CD4-positive, CD25-positive, alpha-beta regulatory T cell (primary cell): ENCODE measurements at regions not wholly inside any gene's neighbourhood (a gene's known extent, or its start where the extent isn't known, plus 50 kb on each side); places are given as distances from the start of the nearest gene placed in this dataset.

ENCODE experiments used
- ATAC-seq, 2 donors: fragments of 150-1000 bp; cut with Tn5 transposase; one replicate each; pipeline ENCODE4 v1.10.0; 2021; ENCODE audit warnings: low read depth in 2 of 2, moderate number of reproducible peaks in 2 of 2, moderate library complexity in 1 of 2
- DNase-seq, 3 donors: peaks; one replicate each; pipeline versions ENCODE4 v3.0.0 to v3.0.0-alpha.2; 2012 to 2022; ENCODE audit warnings: mixed read lengths in 1 of 3
- H3K27ac ChIP-seq: one replicate; pipeline ENCODE4 v1.7.0; 2013; ENCODE audit warnings: mild to moderate bottlenecking, low read length; ENCODE audit not compliant: insufficient read depth, poor library complexity, severe bottlenecking
- H3K27me3 ChIP-seq: one replicate; pipeline ENCODE4 v1.7.0; 2013; ENCODE audit warnings: low read length; ENCODE audit not compliant: control insufficient read depth, insufficient read depth
- H3K36me3 ChIP-seq: one replicate; pipeline ENCODE4 v1.7.0; 2013; ENCODE audit warnings: mild to moderate bottlenecking, low read length, moderate library complexity; ENCODE audit not compliant: control insufficient read depth, insufficient read depth
- H3K4me1 ChIP-seq: 2 replicates; pipeline ENCODE4 v1.7.0; 2013; ENCODE audit warnings: mild to moderate bottlenecking, low read length; ENCODE audit not compliant: insufficient read depth, control insufficient read depth, poor library complexity, severe bottlenecking
- H3K4me3 ChIP-seq: one replicate; pipeline ENCODE4 v1.7.0; 2013; ENCODE audit warnings: low read depth, mild to moderate bottlenecking, low read length, moderate library complexity
- H3K9me3 ChIP-seq, 2 experiments: 1 replicate in 1 of 2; 2 replicates in 1 of 2; pipeline ENCODE4 v1.7.0; 2013; ENCODE audit warnings: low read length in 2 of 2, mild to moderate bottlenecking in 1 of 2, moderate library complexity in 1 of 2; ENCODE audit not compliant: control insufficient read depth in 2 of 2
- H3K27ac Mint-ChIP-seq, 3 donors: one replicate each; pipeline ENCODE4 v1.8.0; 2020 to 2022; ENCODE audit warnings: mild to moderate bottlenecking in 3 of 3, mixed read lengths in 3 of 3, moderate library complexity in 2 of 3
- H3K27me3 Mint-ChIP-seq: one replicate; pipeline ENCODE4 v1.8.0; 2022; ENCODE audit warnings: mild to moderate bottlenecking, mixed read lengths
- H3K36me3 Mint-ChIP-seq: one replicate; pipeline ENCODE4 v1.8.0; 2020; ENCODE audit warnings: mixed read lengths
- H3K4me1 Mint-ChIP-seq, 4 donors: one replicate each; pipeline ENCODE4 v1.8.0; 2020 to 2022; ENCODE audit warnings: mixed read lengths in 4 of 4, mild to moderate bottlenecking in 1 of 4
- H3K4me3 Mint-ChIP-seq, 4 donors: one replicate each; pipeline ENCODE4 v1.8.0; 2020 to 2022; ENCODE audit warnings: mild to moderate bottlenecking in 4 of 4, mixed read lengths in 4 of 4, moderate library complexity in 3 of 4
- H3K9me3 Mint-ChIP-seq, 7 donors: one replicate each; pipeline ENCODE4 v1.8.0; 2020 to 2022; ENCODE audit warnings: mixed read lengths in 7 of 7, mild to moderate bottlenecking in 3 of 7, moderate library complexity in 2 of 7

DNA sequence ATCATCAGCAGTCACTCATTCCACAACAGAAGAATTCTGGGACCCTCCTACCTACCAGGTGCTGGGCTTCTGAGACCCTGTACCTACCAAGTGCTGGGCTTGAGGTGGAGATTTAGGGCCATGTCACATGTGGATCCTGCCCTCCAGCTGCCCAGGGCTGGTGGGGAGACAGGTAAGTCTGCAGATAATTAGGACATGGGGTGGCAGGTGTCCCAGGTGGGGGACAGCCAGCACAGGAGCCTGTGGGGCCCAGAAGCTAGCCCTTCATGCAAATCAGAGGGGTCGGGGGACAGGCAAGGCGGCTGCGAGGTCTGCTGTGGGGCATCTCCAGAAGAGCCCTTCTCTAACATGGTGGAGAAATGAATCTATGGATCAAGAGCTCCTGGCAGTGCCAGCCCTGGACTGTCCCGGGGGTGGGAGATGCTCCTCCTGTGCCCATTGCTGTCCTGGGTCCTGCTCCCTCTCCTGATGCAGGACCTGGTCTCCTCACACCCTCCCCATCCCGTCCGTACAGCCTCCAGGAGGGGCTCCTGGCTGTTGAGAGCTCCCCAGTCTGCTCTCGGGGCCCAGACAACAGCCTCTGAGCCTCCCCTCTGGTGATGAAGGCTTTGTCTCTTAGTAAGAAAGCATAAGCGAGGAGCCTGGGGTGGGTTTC lies 106.3 kb upstream of the GLI2 start:
- DNase-seq (no peak), ATAC-seq (no peak)
- Histone ChIP-seq H3K36me3 (no peaks in the 10 kb centered on the region), H3K27me3 (no peaks in the 10 kb centered on the region), H3K4me1 (no peaks in the 10 kb centered on the region), H3K9me3 (no peaks in the 10 kb centered on the region), H3K27ac (no peak overlapping the region), H3K4me3 (no peak overlapping the region)
- no peaks in the 10 kb centered on the region for H3K4me1 Mint-ChIP-seq
- H3K9me3 Mint-ChIP-seq: peaks cover 0 to 1% (median 0%) of the 10 kb centered on the region in 7 donors
- no peak overlapping the region for H3K4me3 Mint-ChIP-seq
- H3K27ac Mint-ChIP-seq: no peak overlapping the region
- no peaks in the 10 kb centered on the region for H3K36me3 Mint-ChIP-seq
- peaks cover 4% of the 10 kb centered on the region for H3K27me3 Mint-ChIP-seq

DNA sequence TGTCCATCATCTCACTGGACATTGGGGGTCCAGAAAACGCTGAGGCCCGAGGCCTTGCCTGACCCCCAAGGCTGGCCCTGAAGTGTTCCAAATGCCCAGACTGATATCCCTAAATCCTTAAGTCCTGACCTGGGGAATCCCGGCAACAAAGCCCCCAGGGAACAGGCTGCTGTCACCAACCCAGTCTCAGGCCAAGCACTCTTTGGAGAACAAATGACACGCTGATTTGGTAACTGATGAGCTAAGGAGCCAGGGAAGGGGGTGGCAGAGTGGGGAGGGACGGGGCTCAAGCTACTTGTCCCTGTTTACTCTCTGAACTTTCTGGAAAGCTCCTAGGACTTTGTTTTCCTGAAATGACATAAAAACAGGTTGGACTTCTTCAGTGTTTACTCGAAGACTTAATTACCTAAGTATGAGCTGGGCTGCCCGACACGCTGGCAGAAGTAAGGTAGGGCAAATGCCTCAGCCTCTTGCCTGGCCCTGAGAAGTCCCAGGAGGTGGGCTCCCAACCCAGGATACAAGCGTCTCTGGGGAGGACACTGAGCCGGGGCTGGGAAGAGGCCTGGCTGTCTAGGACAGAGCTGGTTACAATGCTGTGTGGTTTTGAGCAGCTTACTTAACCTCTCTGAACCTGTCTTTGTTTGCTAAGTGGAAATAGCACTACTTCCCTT lies 105.5 kb upstream of the GLI2 start:
- Histone ChIP-seq H3K27ac (no peak overlapping the region), H3K9me3 (no peaks in the 10 kb centered on the region), H3K27me3 (no peaks in the 10 kb centered on the region), H3K36me3 (no peaks in the 10 kb centered on the region), H3K4me3 (no peak overlapping the region), H3K4me1 (no peaks in the 10 kb centered on the region)
- no peaks in the 10 kb centered on the region for H3K36me3 Mint-ChIP-seq
- H3K9me3 Mint-ChIP-seq: peaks cover 0 to 1% (median 0%) of the 10 kb centered on the region in 7 donors
- ATAC-seq (no peak), DNase-seq (no peak)
- H3K27ac Mint-ChIP-seq: no peak overlapping the region
- no peaks in the 10 kb centered on the region for H3K4me1 Mint-ChIP-seq
- H3K4me3 Mint-ChIP-seq: no peak overlapping the region
- peaks cover 4% of the 10 kb centered on the region for H3K27me3 Mint-ChIP-seq

DNA sequence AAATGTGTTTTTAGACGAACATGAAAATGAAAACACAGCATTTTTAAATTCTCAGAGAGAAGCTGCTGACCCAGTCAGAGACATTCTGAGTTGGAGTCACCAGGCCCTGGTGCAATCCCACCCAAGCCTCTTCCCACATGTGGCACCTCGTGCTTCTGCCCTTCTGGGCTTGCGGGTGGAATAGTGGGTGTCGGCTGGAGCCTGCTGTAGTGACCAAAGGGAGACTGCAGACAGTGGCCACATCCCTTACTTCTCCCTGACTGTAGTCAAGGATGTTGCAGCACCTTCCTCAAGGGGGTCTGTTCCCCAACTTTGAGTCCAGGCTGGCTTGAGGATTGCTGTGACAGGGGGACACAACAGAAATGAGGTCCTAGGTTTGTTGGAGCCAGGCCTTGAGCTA lies 104.4 kb upstream of the GLI2 start:
- Histone ChIP-seq H3K4me1 (no peaks in the 10 kb centered on the region), H3K36me3 (no peaks in the 10 kb centered on the region), H3K9me3 (no peaks in the 10 kb centered on the region), H3K4me3 (no peak overlapping the region), H3K27me3 (no peaks in the 10 kb centered on the region), H3K27ac (no peak overlapping the region)
- H3K9me3 Mint-ChIP-seq: peaks cover 0 to 1% (median 0%) of the 10 kb centered on the region in 7 donors
- H3K4me3 Mint-ChIP-seq: no peak overlapping the region
- no peak overlapping the region for H3K27ac Mint-ChIP-seq
- ATAC-seq (no peak), DNase-seq (no peak)
- H3K36me3 Mint-ChIP-seq: no peaks in the 10 kb centered on the region
- H3K27me3 Mint-ChIP-seq: peaks cover 4% of the 10 kb centered on the region
- H3K4me1 Mint-ChIP-seq: no peaks in the 10 kb centered on the region

DNA sequence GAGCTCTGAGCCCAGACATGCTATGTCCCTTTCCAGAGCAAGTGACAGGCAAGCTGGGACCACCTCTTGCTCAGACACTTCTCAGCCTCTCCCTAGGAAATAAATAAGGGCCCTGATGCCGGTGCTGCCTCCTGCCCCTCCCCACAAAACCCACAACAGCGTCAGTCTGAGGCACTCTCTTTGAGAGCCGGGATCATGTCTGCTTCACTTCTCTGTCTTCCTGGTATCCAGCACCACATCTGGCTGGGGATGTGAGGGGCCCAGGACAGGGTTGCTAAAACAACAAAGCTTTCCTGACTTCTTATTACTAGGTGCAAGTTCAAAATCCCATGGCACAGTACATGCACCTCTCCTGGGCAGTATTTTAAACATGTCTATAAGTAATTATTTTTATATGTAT lies 103.9 kb upstream of the GLI2 start:
- H3K4me1 Mint-ChIP-seq: no peaks in the 10 kb centered on the region

DNA sequence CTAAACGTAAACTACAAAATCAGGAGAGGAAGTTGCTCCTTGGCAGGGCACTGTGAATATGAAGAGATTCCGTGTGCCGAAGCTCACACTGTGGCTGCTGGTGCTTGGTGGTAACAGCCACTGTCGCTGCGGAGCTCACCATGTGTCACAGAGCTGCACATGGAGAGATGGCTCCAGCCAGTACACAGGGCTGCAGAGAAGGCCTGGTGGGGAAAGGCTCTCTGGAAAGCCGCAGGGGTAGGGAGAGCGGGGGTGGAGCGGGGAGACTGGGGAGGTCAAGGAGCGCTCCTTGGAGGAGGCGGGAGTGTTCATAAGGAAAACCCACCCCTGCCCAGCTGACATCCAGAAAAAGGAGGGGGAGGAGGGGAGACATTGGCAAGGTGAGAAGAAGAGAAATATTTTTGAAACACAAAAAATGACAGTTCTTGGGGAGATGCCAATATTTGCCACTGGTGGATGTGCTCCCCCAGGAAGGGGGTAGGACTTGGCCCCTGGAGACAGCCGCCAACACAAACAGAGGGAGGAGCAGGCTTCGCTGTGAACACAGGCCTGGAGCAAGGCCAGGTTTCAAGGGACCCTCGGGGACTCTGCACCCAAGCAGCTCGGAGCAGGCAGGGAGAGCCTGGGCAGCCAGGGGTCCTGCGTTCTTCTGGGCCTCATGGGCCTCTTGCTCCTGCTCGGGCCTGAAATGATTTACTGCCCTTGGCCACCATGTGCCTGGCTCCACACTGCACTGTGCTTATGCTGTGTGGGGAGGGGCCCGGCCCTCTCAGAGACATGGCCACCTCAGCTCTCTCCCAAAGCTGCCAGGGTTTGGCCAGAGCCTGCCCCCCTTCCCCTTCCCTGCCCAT lies 102.6 kb upstream of the GLI2 start:
- H3K27ac Mint-ChIP-seq: no peak overlapping the region
- H3K27me3 ChIP-seq: no peaks in the 10 kb centered on the region
- H3K4me1 ChIP-seq: no peaks in the 10 kb centered on the region
- DNase-seq (no peak), ATAC-seq (no peak)
- no peaks in the 10 kb centered on the region for H3K9me3 ChIP-seq
- H3K4me3 Mint-ChIP-seq: no peak overlapping the region
- no peaks in the 10 kb centered on the region for H3K36me3 Mint-ChIP-seq
- no peaks in the 10 kb centered on the region for H3K36me3 ChIP-seq
- H3K27me3 Mint-ChIP-seq: no peaks in the 10 kb centered on the region
- H3K27ac ChIP-seq: no peak overlapping the region
- H3K4me1 Mint-ChIP-seq: no peaks in the 10 kb centered on the region
- H3K9me3 Mint-ChIP-seq: no peaks in the 10 kb centered on the region
- H3K4me3 ChIP-seq: no peak overlapping the region

More for the DNA sequence above, 103.9 kb upstream of the GLI2 start:
- H3K4me3 Mint-ChIP-seq: no peak overlapping the region
- H3K36me3 ChIP-seq: no peaks in the 10 kb centered on the region
- H3K4me3 ChIP-seq: no peak overlapping the region
- no peaks in the 10 kb centered on the region for H3K36me3 Mint-ChIP-seq
- no peaks in the 10 kb centered on the region for H3K9me3 Mint-ChIP-seq
- DNase-seq (no peak), ATAC-seq (no peak)
- no peaks in the 10 kb centered on the region for H3K4me1 ChIP-seq
- H3K27me3 ChIP-seq: no peaks in the 10 kb centered on the region
- H3K27ac Mint-ChIP-seq: no peak overlapping the region
- H3K9me3 ChIP-seq: no peaks in the 10 kb centered on the region
- peaks cover 4% of the 10 kb centered on the region for H3K27me3 Mint-ChIP-seq
- no peak overlapping the region for H3K27ac ChIP-seq

DNA sequence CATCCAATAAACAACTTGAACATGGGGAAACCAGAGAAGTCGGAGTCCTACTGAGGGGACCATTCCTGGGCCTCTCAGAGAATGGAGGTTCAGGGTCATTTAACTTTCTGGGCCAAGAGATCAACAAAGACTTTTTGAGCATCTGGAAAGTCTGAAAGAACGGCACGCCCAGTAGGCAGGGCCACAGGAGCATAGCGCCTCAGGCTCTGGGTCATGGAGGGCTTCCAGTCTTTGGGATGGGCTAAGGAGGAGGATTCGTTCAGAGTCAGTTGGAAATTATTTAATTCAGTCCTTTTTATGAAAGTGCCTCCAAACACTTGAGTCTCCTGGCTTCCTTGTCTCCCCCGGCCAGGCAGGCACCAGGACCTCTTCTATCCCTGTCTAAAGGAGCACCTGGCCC lies 101.1 kb upstream of the GLI2 start:
- no peak for ATAC-seq
- Histone ChIP-seq H3K27ac (no peak overlapping the region), H3K36me3 (no peaks in the 10 kb centered on the region), H3K27me3 (no peaks in the 10 kb centered on the region), H3K9me3 (no peaks in the 10 kb centered on the region), H3K4me1 (no peaks in the 10 kb centered on the region), H3K4me3 (no peak overlapping the region)
- peaks cover 8% of the 10 kb centered on the region for H3K27me3 Mint-ChIP-seq
- H3K4me1 Mint-ChIP-seq: no peaks in the 10 kb centered on the region
- H3K36me3 Mint-ChIP-seq: no peaks in the 10 kb centered on the region
- H3K27ac Mint-ChIP-seq: no peak overlapping the region
- H3K4me3 Mint-ChIP-seq: no peak overlapping the region
- no peak for DNase-seq
- H3K9me3 Mint-ChIP-seq: no peaks in the 10 kb centered on the region

DNA sequence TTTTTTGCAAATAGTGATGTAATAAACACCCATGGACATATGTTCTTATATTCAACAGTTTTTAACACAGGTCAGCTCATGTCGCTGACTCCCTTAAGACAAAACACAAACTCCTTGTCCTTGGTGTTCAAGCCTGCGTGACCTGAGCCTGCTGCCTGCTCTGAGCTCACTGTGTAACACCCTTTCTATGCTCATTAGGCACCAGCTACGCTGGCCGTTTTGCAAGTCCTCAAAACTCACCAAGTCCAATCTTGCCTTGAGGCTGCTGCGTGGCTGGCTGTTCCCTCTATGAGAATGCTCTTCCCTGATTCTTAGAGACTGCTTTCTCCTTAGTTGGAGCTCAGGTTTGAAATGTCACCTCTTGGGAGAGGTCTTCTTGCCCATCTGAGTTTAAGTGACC lies 100.5 kb upstream of the GLI2 start:
- Mint-ChIP-seq H3K27ac (no peak overlapping the region), H3K4me3 (no peak overlapping the region), H3K27me3 (peaks cover 8% of the 10 kb centered on the region), H3K4me1 (no peaks in the 10 kb centered on the region), H3K36me3 (no peaks in the 10 kb centered on the region), H3K9me3 (no peaks in the 10 kb centered on the region)
- Histone ChIP-seq H3K27me3 (no peaks in the 10 kb centered on the region), H3K36me3 (no peaks in the 10 kb centered on the region), H3K4me3 (no peak overlapping the region), H3K4me1 (no peaks in the 10 kb centered on the region), H3K27ac (no peak overlapping the region), H3K9me3 (no peaks in the 10 kb centered on the region)
- DNase-seq: no peak
- ATAC-seq: no peak
